ENCODE measurements at regions not wholly inside any gene's neighbourhood (a gene's known extent, or its start where the extent isn't known, plus 50 kb on each side); places are given as distances from the start of the nearest gene placed in this dataset.

DNA sequence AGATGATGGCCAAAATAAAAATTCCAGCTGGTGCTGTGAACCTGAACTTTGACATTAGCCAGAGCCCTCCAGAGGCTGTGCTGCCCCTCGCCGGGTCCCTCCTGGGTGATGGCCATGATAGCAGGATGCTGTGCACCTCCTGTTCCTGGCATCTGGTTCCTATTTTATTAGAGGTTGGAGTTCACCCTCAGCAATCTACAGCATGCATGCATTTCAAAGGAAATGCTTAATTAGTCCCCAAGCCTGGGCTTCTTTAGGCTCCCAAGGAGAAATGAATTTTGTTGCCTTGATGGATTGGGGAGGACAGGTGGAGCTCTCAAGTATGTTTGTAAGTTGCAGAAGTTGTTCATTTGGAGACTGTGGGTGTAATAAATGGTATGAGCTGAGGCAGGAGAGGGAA, 166.9 kb downstream of the GLI2 start:
- no peak for DNase-seq

DNA sequence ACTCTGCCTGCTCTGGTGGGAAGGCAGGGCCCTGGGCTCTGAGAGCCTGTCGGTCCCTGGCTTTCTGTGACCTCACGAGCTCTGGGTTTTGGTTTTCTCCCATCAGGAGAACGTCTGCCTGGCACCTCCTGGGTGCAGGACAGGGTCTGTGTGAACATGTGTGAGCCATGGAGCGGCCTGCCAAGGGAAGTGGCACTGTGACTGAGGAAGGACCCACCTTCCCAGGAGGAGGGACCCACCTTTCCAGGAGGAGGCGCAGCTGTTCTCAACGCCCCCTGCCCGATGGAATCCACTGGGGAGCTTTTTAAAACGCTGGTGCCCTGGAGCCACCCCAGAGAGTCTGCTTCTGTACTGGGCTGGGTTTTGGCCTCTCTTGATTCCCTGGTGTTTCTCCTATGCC, 168.7 kb downstream of the GLI2 start:
- DNase-seq = no peak

DNA sequence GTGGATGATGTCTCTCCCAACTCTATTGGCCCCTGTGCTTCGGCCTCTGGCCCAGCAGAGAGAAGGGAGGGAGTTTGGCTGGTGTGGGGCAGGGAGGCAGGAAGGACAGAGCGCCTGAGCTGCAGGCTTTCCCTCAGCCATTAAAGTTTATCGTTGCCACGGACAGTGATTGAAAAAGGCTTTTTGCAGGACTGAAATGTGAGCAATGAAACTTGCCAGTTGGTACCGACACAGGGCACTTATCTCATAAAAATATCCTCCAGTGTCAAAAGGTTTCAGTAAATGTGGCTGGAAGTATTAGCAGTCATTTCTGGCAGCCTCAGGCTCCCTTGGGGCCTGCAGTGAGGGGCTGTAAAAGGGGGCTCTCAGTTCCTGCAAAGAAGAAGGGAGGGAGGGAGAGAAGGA, 169.2 kb downstream of the GLI2 start:
- DNase-seq = no peak

DNA sequence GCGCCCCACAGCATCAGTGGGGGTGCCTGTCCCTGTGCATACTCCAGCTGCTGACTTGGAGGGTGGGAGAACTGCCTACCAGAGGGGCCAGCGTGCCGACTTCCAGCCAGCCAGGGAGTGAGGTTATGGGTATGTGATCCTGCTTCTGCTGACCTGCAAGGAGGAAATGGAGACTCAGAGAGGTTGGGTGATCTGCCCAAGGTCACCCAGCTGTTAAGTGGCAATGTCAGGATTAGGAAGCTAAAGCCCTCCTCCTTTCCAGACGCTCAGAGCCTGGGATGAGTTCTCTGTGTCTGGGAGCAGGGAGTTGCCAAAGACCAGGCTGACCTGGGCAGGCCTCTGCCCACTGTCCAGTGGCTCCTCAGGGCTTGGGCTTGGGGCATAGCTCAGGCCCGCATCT, 169.6 kb downstream of the GLI2 start:
- no peak for DNase-seq

DNA sequence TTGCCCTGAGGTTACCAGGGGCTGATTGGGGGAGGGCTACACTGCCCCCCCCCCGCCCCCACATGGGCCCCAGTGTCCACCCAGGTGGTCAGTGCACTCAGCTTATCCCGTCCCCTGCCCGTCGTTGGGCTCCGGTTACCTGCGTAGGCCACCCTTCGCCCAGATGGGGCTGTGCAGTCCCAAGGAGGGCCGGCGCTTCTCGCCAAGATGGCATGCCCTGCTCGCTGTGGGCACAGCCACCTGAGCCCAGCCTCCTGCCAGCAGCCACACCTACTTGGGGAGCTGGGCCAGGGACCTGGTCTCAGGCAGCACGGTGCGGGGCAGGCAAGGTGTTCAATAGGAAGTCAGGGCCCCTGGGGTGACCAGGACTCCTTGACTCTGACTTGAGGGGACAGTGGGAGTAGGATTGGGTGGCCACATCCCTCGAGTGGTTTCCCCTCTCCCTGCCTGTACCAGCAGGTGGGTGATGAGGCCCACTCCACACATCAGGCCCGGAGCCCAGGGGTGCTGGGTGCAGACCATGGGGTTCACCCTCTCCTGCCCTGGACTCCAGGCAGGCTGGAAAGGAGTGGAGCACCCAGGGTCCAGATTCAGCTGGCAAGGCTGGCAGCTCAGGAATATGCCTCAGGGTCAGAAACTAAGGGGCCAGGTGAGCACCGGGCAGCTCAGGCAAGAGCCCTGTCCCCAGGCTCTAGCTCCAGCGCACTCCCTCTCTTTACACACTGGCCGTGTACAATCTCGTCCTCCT, 170.3 kb downstream of the GLI2 start:
- DNase-seq = no peak

DNA sequence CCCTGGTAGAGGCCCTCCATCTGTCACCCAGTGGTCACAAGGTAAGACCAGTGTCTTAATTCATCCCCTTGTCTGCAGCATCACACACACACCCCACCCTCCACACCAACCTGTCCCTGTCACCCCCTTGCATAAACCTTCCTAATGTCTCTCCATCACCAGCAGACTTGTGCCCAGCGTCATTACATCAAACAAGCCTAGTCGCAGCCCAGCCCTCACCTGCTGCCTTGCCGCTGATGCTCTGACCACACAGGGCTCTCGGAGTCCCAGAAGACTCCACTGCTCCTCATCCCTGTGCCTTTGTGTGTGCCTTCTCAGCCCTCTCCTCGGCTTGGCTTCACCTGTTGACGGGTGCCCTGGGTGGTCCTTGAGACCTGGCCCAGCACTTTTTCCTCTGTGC, 171.2 kb downstream of the GLI2 start:
- DNase-seq = no peak

DNA sequence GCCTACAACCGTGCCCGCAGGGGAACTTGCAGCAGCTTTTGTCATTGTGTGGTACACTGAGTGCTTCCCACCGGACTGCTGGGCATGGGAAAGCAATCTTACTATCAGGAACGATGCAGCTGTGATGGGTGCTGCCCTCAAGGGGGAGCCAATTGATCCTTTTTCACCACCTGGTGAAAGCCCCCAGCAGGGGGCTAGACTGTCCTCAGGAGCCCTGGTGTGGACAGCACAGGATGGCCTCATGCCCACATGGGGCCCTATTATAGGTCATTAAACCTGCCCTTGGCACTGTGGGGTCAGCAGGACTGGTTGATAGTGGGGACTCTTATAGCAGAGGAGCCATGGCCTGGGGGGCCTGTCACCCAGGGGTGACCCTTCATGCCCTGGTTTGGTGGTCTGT, 172.2 kb downstream of the GLI2 start:
- no peak for DNase-seq

DNA sequence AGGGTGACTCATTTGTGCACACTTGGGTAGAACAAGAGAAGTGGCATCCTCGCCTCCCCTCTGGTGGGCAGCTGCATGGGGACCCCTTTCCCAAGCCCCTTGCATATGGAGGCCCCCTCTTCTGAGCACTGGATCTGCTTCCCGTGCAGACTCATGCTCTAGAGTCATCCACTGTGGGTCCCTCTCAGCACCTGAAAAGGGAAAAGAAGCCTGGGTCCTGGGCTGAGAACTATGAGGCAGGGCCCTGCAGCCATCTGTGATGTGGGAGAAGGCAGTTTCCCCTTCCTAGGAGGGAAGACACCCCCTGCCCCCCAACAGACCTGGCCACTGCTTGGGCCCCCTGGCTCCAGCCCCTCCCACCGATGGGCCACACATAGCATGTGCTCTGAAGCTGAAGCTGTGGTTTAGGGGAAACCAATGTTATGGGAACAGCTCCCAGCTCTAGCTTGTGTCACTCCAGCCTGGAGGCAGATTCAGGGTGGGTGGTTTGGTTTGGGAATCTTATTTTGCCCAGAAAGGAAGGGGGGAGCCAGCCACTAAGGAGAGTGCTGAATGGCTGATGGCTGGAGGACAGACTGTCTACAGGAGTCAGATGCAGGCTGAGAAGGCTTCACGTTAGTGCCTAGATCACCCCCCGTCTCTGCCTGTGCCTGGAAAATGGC, 172.8 kb downstream of the GLI2 start:
- no peak for DNase-seq

DNA sequence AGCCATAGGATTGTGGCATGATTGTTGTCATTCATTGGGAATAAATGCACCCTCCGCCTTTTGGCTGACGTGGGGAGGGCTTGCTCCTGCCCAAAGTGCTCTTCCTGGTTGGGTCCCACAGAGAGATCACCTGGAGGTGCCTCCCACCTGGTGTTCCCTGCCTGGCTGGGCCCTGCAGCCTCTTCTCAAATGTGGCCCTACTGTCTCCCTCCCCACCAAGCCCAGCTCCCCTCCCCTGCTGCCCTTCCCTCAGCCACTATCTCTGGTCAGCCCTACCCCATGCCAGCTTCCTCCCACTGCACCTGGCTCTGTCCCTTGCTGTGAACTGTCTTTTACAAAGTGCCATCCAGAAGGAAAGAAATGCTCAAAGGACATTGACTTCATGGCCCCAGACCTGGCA, 173.4 kb downstream of the GLI2 start:
- no peak for DNase-seq

DNA sequence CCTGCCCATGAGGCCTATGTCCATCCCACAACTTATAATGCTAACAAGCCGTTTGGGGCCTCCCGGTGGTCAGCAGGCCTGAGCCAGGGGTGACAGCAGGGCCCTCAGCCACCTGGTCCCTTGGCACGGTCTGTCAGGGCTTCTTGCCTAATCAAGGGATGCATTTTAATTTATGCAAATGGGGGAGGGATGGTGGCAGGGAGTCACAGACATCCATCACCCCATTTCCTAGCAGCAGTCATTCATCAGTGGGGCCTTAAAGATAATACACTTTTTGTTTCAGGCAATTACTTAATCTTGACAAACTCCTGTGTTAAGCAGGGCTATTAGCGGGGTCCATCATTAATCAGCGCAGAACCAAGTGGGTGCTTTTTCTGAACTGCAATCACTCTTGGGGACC, 174.5 kb downstream of the GLI2 start:
- DNase-seq = no peak

DNA sequence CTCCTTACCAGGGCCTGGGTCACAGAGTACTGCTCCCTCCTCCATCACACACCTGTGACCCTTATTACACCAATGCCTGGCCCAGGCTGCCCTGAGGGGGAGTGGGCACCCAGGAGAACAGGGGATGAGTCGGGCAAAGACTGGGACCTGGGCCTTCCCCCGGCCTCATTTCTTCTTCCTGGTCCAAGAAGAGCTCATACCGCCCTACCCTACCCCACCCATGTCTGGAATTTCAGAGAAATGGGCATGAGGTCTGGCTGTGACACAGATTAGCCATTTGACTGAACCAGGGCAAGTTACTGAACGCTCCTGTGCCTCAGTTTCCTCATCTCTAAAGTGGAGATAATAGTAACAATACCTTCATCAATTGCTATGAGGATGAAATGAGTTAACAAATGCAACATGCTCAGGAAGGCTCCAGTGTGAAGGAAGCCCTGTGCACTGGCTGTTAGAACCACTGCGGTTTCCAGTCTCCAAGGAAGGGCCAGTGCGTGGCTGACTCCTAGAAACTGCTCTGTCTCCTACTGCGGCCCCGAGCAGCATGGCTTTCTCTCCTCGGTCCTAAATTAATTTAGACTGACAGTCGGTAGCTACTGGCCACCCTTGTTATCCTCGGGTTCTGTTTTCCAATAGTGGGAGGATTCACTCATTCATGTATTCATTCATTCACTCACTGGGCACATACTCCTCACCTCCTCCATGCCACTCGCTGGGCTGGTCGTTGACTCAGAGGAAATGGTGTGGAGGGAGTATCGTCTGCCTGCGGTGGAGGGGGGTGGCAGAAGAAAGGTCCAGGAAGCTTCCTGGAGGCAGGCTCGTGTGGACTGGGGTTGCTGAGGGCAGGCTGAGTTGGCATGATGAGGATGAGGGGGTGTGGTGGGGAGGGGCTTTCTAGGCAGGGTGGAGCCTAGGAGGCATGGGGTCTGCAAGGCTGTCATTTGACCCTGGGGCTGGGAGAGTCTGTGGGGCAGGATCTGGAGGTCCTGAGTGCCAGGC, 175.6 kb downstream of the GLI2 start:
- DNase-seq = no peak

DNA sequence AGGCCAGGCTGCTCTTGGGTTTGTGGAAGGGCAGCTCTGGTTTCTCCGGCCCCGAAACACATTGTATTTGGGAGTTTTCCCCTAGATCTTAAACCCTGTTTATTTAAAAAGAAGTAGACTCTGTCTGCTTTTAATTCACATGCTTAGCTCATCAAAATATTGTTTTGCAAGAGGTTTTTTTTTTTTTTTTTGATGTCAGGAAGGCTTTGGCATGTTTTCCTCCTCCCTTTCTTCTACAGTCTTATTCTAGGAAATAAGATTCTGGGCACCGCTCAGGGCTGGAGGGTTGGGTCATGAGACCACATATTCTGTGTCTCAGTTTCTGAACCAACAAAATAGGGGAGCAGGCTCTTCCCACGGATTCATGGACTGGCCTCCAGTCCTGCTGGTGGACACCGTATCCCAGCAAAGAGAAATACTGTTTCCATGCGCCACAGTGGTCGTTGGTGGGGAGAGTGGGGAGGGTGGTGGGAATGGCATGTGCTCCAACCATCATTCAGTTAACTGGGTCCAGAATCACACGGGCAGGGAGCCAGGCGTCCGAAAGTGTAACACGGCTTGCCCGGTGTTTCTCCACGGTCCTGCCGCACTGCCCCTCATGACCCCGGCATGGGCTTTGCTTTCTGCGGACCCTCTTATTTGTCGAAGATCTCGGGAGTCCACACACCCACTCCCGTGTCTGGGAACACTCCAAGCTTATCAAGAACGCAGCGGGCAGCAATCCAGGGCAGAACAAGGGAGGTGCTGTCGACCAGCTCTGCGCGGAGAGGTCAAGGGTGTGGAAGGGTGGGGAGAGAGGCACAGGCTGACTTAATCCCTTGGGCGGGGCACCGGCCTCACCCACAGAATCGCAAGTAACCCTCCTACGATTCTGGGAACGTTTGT, 176.7 kb downstream of the GLI2 start:
- no peak for DNase-seq

DNA sequence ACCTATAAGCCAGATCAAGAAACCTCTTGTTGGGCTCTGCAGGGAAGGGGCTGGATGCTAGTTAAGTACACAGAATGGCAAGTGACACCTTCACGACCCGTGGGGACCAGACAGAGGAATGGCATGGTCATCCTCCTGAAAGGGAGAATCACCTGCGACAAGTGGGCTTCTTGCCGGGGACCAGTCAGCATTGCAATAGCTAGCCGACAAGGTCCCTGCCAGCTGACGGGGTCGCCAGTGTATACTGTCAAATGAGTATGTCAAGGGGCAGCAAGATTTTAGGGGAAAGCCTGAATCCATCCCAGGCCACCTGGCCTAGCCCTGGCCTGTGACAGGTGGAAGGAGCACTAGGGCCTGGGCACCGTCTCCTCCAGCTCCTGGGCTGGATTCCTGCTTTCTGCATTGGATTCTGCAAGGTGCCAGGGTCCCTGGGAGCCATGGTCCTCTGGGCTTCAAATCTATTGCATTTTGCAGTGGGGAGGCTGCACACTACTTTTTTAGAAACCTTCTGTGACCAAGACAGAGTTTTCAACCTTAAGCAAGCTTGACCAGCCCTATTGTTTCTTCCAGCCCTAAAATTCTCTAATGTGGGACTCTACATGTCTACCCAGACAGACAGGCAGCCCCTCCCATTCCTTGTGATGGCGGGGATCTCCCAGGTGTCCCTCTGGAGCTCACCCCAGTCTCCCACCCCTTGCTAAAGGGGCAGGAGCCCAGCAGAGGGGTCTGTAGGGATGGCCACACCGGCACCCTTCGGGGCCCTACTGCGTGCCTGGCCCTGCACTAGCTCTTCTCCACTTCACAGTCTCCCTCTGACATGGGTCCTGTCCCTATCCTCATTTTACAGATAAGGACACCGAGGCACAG, 178.5 kb downstream of the GLI2 start:
- no peak for DNase-seq

DNA sequence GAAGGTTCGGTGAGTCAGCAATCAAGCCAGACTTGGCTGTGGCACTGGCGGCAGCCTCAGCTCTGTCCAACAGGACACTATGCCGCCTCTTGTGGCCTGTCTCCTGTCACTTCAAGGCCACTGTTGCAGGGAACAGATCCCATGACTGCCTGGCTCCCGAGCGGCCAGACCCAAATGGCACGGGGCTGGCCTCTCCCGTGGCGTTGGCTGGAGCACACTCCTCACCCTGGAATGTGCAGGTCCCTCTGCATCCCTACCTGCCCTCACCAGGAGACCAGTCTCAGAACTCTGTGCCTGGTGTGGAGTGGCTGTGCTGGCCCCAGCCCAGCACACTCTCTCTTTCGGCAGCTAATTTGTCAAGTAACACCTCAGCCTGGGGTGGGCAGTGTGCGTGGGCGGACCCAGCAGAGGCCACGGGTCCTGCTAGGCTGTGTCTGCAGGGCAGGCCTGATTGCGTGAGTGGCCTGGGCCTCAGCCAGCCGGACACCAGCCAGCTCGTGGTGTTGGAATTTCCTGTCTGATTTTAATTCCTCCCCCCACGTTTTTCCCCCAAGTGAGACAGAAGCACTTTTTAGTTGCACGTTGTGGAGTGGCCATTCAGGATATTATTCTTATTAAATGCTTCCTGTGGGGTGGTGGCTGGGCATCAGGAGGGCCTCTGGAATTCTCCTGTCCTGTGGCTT, 179.3 kb downstream of the GLI2 start:
- DNase-seq = no peak

DNA sequence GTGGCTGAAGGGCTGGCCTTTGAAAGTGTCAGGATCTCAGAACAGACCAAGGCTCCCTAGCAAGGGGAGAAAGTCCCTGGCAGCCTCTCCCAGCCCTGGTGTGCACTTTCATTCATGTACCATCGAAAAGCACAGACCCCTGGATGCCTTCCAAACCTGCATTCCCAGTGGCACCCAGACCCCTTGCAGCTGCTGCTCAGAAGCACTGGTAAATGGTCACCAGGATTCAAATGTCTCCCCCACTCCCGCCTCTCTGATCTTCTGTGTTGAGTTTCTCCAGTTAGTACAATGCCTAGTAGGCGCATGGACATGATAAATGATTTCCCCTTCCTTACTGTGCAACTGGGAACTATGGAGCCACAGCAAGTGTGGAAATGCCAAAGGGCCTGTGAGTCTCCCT, 180.0 kb downstream of the GLI2 start:
- DNase-seq = no peak

DNA sequence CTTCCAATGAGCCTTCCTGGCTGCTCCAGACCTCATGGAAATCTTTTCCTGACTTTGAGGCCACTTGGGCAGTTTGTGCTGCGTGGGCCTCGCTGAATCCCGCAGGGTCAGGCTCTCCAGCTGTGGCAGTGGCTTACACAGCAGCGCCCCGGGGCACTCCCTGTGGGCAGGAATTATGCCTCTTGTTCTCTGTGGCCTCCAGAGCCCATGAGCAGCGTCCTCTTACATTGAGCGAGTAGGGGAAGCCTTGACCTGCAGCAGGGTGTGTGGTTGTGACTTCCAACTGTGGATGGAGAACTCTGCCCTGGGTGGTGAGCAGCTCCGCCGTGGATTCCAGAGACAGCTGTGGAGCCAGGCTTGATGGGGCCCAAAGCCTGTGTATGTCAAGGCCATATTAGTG, 180.8 kb downstream of the GLI2 start:
- DNase-seq = no peak

DNA sequence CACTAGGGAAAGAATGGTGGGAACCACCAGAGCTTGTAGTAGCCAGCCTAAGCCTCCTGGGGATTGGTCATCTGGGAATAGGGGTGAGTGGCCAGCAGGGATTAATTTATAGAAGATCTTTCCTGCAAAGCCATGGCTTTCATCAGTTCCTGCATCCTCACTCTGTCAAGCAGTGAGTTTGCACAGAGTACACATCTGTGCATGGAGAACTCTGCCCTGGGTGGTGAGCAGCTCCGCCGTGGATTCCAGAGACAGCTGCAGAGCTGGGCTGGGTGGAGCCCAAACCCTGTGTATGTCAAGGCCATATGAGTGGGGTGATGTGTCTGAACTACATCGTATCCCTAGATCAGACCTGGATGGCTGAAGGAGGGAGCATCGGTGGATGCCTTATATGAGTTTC, 182.2 kb downstream of the GLI2 start:
- DNase-seq = no peak

DNA sequence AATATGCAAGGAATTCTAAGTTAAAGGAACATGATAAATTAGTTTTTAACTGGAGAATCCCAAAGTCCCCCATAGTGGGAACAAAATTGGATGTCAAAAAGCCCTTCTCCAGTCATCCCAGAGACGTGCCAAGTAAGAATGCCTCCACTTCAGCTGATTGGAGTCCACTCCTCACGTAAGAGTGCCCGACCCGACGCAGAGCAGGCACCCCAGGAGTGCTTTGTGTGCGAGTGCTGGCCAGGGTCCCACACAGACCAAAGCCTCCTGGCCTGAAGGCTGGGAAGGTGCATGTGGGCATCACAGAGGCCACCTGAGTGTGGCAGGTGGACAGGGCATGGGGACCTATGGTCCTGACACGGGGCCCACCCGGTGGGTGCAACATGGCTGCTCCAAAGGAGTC, 183.5 kb downstream of the GLI2 start:
- no peak for DNase-seq

DNA sequence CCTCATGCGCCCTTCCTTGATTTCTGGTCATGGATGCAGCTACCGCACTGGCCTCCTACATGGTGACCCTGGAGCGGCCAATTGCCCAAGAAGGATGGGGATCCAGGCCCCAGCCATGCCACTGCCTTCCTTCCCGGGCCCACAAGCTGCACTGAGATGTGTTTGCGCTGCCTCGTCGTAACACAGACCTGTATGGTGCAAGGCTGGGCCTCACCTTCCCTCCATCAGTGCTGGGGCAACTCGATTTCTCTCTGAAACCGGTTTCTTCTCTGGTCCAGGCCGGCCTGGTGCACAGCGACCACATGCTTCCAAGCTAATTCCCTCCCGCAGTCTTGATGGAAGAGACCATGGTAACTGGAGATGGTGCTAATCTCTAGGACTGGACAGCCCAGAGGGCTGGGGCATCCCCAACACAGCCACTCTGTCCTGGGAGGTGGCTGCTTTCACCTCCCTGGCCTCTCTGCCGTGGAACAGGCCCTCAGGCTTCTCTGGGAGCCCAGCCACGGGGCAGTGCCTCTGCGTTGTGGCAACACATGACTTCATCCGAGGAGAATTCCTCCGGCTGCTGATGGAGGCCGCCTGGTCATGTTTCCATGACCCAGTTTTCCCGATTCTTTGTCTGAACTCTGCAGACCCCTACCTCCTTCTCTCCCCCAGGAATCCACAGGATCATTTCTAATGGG, 184.2 kb downstream of the GLI2 start:
- DNase-seq = no peak

DNA sequence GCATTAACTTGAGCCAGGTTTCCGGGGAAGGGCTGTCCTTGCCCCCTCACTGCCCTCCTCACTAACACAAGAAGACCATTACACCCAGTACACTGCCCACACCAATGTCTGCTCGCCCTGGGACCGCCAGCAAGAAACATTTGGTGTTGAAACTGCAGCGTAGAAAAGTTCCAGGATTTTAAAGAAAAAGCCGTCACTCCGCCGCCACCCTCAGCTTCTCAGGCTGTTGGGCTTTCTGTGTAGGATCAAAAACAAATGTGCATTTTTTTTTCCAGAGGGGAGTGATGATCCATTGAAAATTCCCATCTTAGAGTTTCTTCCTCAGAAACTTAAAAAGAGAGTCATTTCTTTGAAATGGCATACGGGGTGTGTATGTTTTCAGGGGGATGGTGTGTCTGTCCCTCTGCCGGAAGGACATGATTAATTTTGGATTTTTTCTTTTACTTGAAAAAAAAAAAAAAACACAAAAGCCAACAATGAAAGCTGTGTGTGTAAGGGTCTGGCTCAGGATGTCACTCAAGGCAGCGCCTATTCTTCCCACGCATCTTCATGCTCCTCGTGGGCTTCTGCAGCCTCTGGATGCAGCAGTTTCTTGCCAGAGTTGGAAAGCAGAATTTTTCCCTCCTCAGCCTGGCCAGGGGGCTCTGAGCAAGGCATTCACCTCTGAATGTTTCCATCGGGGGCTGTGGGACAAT, 184.9 kb downstream of the GLI2 start:
- no peak for DNase-seq

Data from CD4-positive, alpha-beta T cell treated with Interleukin-4 for 1 hour (primary cell).